B cell (primary cell): ENCODE measurements at regions not wholly inside any gene's neighbourhood (a gene's known extent, or its start where the extent isn't known, plus 50 kb on each side); places are given as distances from the start of the nearest gene placed in this dataset.
"Not testable (repeated sequence)": the region's sequence is repeated elsewhere in the genome, so short reads cannot be mapped to it uniquely, and the experiment has no call there.

Source experiments
- EZH2 ChIP-seq: IDR thresholded peaks from 2 replicates; pipeline ENCODE4 v1.6.1; 2012; ENCODE audit warnings: borderline replicate concordance, low read depth, mild to moderate bottlenecking, moderate library complexity, low read length; ENCODE audit not compliant: insufficient read depth, poor library complexity, severe bottlenecking
- TF ChIP-seq, protein P1 (sequence below): fragments of 200-600 bp; IDR thresholded peaks from one replicate; pipeline ENCODE4 v1.8.0; 2022; ENCODE audit warnings: antibody characterized with exemption, mild to moderate bottlenecking

DNA sequence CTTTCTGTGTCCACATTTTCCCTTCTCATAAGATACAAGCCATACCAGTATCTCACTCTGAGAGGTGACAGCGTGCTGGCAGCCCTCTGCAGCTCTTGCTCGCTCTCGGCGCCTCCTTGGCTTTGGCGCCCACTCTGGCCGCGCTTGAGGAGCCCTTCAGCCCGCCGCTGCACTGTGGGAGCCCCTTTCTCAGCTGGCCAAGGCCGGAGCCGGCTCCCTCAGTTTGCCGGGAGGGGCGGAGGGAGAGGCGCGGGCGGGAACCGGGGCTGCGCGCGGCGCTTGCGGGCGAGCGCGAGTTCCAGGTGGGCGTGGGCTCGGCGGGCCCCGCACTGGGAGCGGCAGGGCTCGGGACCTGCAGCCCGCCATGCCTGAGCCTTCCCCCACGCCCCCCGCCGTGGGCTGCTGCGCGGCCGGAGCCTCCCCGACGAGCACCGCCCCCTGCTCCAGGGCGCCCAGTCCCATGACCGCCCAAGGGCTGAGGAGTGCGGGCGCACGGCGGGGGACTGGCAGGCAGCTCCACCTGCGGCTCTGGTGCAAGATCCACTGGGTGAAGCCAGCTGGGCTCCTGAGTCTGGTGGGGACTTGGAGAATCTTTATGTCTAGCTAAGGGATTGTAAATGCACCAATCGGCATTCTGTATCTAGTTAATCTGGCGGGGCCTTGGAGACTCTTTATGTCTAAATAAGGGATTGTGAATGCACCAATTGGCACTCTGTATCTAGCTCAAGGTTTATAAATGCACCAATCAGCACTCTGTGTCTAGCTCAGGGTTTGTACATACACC is 58.9 kb upstream of the LPGAT1 start:
- TF ChIP-seq, protein P1, sequence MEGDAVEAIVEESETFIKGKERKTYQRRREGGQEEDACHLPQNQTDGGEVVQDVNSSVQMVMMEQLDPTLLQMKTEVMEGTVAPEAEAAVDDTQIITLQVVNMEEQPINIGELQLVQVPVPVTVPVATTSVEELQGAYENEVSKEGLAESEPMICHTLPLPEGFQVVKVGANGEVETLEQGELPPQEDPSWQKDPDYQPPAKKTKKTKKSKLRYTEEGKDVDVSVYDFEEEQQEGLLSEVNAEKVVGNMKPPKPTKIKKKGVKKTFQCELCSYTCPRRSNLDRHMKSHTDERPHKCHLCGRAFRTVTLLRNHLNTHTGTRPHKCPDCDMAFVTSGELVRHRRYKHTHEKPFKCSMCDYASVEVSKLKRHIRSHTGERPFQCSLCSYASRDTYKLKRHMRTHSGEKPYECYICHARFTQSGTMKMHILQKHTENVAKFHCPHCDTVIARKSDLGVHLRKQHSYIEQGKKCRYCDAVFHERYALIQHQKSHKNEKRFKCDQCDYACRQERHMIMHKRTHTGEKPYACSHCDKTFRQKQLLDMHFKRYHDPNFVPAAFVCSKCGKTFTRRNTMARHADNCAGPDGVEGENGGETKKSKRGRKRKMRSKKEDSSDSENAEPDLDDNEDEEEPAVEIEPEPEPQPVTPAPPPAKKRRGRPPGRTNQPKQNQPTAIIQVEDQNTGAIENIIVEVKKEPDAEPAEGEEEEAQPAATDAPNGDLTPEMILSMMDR, result not testable (repeated sequence)
- TF ChIP-seq EZH2, result not testable (repeated sequence)
